GM18873 (cell line): ENCODE measurements at regions not wholly inside any gene's neighbourhood (a gene's known extent, or its start where the extent isn't known, plus 50 kb on each side); places are given as distances from the start of the nearest gene placed in this dataset.
A peak's percentile ranks its signal among the peaks of the same experiment; 100 is the strongest.
"Not testable (repeated sequence)": the region's sequence is repeated elsewhere in the genome, so short reads cannot be mapped to it uniquely, and the experiment has no call there.

Source experiments
- ATAC-seq: cut with Tn5 transposase; IDR thresholded peaks from one replicate; pipeline ENCODE4 v1.9.1; 2021; ENCODE audit warnings: mild to moderate bottlenecking, moderate library complexity, moderate number of reproducible peaks; ENCODE audit not compliant: unreplicated experiment, low FRiP score

DNA sequence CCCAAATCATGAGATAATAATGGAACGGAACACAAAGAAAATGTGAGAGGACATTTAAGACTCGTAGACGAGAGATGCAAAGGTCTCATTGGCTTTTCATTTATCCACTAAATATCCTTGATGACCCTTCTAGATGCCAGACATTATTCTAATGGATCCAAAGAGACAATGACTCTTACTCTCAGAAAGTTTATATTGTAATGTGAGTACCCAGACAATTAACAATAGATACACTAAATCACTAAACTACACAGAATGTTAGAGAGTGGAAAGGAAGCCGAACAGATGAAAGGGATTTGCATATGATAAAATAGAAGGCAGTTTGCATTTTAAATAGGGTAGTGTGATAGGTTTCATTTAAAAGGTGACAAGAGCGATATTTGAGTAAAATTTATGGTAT lies 973.3 kb downstream of the TAF11L14 start:
- ATAC-seq: no peak

DNA sequence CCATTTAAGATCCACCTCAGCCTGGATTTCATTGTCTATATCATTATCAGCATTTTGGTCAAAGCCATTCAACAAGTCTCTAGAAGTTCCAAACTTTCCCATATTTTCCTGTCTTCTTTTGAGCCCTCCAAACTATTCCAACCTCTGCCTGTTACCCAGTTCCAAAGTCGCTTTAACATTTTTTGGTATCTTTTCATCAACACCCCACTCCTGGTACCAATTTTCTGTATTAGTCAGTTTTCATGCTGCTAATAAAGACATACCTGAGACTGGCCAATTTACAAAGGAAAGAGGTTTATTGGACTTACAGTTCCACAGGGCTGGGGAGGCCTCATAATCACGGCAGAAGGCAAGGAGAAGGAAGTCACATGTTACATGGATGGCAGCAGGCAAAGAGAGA lies 982.9 kb downstream of the TAF11L14 start:
- not testable (repeated sequence) for ATAC-seq

DNA sequence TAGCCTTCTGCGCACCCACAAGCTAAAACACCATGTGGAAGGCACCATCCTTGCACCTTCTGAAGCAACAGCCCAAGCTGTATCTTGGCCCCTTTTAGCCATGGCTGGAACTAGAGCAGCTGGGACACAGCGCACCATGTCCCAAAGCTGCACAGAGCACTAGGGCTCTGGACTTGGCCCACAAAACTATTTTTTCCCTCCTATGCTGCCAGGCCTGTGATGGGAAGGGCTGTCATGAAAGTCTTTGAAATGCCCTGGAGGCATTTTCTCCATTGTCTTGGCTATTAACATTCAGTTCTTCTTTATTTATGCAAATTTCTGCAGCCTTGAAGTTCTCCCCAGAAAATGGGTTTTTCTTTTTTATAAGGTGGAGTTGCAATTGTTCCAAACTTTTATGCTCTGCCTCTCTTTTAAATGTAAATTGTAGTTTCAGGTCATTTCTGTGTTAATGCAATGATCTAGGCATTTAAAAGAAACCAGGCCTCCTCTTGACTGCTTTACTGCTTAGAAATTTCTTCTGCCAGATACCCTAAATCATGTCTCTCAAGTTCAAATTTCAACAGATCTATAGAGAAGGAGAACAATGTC lies 996.3 kb downstream of the TAF11L14 start:
- ATAC-seq: no peak

DNA sequence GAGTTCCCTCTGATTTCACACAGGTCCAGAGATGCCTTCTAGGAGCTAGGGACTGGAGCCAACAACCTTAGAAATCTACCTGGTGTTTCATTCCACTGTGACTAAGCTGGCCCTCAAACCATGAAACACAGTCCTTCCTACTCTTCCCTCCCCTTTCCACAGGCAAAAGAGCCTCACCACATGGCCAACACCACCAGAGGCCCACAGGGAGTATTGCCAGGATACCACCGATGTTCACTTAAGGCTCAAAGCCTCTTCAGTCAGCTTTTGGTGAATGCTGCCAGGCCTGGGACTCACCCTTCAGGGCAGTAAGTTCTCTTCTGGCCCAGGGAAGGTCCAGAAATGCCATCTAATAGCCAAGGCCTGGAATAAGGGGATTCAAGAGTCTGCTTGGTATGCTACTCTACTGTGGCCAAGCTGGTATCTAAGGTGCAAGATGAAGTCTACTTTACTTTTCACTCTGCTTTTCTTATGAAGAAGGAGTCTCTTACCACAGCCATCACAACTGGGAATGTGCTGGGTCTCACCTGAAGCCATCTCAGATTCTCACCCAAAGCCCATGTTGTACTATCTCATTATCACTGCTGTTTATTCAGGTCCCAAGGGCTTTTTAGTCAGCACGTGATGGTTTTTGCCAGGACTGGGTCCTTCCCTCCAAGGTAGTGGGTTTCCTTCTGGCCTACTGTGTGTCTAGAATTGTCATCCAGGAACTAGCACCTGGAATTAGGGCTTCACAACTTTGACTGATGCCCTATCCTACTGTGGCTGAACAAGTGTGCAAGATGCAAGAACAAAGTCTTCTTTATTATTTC lies 1018.4 kb downstream of the TAF11L14 start:
- ATAC-seq: no peak

DNA sequence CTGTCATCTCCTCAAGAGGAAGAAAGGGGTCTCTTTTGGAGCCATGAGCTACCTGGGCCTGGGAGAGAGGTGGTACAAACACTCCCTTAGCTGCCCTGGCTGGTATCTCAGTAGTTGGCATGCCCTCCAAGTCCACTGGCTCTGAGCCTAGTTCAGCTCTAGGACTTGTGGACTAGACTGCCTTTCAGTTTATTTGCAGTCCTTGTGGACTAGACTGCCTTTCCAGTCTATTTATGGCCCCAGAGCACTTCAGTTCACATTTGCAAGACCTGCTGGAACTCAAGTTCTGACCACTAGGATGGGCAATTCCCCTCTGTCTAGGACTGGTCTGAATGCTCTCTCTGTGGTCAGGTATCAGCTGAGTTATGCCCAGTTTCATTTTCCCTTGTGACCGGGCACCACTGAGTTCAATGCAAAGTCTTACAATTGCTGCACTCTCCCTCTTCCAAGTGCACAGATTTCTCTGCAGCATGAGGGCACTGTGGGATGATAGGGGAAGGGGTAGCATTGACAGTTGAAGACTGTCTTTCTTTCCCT lies 1019.0 kb downstream of the TAF11L14 start:
- ATAC-seq: peak; percentile 53

DNA sequence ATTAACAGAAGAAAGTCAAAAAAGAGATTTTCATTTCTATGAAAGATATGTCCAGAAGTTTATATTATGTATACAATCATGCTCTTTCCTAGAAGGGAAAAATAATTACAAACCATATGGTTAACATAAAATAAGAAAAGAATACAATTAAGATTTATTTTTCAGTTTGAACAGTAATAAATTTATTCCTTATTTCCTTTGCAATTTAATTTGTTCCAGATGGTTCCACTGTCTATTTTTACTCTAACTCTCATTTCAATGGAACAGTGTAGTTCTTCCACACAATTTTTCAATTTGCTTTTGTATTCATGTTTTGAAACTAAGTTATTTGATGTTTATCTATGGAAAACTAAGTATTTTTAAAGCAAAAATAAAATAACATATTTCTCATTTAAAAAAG lies 1026.3 kb downstream of the TAF11L14 start:
- no peak for ATAC-seq

DNA sequence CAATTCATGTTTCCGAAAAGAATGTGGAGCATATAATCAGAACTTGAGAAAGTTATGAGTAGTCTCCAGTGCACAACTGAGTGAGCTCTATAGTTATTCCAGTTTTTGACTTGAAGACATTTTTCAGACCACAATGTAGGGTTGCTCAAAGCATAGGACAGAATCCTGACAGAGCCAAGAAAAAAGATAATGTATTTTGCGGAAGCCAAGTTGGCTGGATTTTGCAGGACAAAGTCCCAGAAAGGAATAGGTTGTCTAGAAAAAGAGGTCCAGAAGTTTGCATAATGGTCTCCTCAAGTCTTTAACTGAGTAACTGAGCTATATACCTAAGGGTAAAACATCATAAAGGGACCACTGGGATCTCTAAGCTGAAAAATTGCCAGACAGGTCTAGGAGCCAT lies 1028.0 kb downstream of the TAF11L14 start:
- ATAC-seq: no peak

DNA sequence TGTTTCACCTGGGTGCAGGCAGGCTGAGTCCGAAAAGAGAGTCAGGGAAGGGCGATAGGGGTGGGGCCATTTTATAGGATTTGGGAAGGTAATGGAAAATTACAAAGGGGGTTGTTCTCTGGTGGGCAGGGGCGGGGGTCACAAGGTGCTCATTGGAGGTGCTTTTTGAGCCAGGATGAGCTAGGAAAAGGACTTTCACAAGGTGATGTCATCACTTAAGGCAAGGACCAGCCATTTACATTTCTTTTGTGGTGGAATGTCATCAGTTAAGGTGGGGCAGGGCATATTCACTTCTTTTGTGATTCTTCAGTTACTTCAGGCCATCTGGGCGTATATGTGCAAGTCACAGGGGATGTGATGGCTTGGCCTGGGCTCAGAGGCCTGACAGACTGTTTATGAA lies 1040.0 kb downstream of the TAF11L14 start:
- ATAC-seq: not testable (repeated sequence)

DNA sequence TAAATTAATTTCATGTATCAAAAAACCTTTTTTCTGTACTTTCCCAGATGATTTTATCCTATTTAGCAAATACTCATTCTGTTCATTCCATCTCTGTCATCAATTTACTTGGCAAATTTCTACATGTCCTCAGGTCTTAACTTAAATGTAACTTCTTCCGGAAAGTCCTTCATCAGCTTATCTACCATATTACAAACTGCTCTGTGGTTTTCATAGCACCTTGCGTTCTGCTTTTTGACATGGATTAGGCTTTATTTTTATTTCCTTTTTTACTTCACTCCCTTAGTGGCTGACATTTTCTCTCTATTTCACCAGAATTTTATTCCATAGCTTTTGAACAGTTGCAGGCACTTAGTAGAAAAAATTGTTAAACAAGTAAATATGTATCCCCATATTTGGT lies 1040.8 kb downstream of the TAF11L14 start:
- ATAC-seq: no peak

DNA sequence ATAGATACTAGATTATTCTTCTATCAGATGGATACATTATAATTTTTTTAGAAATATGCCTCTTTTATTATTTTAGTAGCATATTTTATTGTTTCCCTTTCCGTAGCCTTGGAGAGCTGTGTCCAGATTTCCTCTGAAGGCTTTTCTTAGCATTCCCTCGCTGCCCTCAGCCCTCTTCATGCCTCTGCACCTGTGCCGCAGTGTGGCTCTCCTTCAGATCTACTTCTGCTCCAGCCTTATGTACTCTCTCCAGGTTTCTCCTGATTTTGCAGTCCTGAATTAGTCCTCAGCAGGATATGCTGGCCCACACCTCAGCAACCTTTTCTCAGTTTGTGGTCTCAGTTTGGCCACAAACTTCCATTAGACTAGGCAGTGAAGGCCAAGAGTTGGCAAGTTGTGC lies 1052.0 kb downstream of the TAF11L14 start:
- ATAC-seq: no peak

DNA sequence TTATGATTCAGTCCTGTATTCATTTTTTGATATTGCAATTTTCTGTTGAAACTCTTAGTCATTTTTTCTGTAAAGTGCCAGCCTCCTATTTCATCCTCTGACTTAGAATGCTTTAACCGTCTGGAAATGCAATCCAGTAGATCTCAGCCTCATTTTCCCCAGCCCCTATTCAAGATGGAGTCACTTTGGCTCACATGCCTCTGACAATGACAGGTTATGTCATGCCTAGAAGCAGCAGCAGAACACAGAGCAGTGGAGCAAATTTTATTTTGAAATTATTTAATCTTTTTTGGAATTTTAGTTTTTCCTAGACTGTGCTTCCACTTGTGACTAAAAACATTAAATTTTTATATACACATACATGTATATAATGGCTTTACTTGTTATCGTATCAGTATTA lies 1053.2 kb downstream of the TAF11L14 start:
- ATAC-seq: no peak

DNA sequence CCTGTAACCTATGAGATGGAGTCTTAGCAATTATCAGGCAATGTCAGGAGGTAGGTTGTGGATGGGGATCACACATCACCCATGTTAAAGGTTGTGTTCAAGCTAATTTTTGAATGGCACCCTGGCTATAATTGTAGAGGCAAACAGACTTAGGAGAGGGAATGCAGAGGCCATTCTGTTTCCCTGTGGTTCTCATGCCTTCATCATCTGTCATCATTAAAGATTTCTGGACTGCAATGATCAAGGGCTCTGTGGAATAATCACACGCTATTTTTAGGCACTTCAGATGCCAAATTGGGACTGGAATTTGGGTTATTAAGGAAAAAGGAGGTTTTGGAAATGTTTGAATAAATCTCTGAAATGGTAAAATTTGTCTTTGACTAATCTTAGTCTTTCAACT lies 1065.4 kb downstream of the TAF11L14 start:
- ATAC-seq: no peak

DNA sequence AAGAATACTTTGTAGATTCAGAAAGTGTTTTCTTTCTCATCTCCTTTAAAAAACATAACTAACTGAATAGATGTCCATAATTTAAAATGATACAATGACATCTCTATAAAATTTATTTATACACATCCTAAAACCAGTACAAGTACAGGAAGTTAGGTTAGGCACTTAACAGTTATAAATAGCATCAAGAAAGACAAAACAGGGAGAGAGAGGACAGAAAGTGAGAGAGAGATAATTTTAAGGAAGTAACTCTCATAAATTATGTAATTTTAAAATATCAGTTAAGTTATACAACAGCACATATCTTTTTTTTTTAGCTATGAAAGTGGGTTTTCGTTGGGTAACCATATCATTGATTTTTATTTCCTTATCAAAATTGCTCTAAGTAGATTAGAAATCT lies 1068.6 kb downstream of the TAF11L14 start:
- no peak for ATAC-seq

DNA sequence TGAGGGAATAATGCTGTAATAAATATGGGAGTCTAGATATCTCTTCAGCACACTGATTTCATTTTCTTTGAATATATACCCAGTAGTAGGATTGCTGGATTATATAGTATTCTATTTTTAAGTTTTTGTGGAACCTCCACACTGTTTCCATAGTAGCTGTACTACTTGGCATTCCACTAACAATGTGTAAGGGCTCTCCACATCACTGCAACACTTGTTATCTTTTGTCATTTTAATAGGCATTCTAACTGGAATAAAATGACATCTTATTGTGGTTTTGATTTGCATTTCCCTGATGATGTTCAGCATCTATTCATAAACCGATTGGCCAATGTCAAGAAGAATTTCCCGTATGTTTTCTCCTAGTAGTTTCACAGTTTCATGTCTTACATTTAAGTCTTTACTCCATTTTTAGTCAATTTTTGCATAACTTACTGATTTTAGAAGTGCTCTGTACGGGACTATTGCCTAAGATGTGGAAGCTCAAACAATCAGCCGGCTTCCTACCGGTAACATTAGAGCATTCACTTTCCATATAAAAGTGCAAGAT lies 1078.8 kb downstream of the TAF11L14 start:
- no peak for ATAC-seq

DNA sequence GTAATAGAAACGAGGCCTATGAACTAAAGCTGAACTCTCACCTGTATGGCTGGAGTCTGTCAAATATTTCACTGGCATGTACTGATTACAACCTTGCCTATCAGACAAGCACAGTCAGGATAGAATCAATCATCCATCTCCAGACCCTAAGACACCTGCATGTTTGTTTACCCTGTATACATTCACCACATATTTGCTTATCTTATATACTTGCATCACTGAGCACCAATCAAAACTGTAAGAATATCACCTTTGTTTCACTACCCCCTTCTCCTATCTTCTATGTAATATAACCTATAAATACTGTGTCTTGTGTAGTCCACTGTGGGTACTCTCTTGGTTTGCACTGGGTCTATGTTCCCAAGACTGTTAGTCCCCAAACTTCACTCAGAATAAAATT lies 1085.7 kb downstream of the TAF11L14 start:
- no peak for ATAC-seq

DNA sequence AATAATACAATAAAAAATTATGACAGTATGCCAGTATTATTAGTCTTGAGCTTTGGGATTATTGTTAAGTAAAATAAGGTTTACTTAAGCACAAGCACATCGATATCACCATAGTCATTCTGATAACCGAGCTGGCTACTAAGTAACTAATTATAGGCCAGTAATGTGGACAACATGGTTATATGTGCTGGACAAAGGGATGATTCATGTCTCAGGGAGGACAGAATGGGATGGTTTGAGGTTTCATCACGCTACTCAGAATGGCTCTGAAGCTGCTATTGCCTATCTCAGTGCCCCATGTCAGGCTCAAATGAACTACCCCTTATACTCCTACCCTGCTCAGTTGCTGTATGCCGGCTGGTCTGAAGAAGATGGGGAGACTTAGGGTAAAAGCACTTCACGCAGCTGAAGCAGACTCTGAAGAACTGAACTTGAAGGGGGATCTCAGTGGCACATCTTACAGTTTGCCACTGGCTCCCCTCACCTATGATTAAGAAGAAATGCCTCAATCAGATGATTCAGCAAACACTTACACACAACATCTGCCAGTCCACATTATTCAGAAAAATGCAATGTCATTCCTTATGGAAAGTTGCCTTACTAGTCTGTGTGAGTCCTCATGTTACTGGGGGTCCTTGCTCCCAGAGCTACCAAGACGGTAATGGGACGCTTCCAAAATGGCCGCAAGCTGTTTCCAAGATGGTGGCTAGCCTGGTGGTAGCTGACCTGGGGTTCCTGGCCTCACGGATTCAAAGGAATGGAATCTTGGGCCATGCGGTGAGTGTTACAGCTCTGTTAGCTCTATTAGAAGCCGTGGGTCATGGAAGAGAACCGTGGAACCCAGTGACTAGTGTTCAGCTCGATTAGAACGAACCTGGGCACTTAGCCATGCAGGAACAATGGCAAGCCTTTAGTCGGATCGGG lies 1098.6 kb downstream of the TAF11L14 start:
- ATAC-seq: no peak

DNA sequence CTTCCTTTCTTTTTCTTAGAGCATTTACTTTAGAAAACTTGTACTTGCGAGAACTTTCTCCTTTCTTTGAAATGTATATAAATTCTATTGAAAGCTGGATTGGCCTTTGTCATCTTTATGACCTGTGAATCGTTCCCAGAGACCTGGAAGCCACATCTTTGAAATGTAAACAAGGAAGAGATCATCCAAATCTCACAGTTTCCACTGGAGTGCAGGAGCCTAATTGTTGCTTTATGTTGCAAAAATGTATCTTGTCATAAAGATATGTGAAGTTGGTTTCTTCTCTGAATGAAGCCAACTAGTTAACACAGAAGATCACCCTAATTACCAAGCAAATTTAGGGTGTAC lies 1101.8 kb downstream of the TAF11L14 start:
- ATAC-seq: no peak

DNA sequence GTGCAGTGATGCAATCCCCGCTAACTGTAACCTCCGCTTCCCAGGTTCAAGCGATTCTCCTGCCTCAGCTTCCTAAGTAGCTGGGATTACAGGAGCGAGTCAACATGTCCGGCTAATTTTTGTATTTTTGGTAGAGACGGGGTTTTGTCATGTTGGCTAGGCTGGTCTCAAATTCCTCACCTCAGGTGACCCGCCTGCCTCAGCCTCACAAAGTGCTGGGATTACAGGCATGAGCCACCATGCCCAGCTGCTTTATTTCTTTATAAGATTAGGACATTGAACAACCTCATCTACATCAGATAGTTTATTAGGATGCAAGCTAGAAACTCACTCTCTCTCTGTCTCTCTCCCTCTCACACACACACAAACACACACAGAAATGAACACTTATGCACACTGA lies 1102.5 kb downstream of the TAF11L14 start:
- ATAC-seq: not testable (repeated sequence)

DNA sequence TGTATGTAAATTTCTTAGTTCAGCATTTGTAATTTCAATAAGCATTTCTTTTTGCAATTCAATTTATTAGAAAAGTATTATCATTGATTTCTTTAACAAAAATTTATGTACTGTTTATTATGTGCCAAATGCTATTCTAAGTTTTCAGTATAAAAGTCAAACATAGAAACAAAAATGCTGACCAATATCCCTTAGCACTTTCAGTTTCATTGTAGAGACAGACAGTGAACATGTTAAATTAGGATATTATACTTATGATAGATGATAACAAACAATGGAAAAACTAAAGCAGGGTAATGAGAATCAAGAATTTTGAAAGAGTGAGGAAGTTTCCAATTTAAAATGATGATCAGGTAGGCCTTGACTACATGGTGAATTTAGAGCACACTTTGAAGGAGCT lies 1106.0 kb downstream of the TAF11L14 start:
- peak; percentile 34 for ATAC-seq

DNA sequence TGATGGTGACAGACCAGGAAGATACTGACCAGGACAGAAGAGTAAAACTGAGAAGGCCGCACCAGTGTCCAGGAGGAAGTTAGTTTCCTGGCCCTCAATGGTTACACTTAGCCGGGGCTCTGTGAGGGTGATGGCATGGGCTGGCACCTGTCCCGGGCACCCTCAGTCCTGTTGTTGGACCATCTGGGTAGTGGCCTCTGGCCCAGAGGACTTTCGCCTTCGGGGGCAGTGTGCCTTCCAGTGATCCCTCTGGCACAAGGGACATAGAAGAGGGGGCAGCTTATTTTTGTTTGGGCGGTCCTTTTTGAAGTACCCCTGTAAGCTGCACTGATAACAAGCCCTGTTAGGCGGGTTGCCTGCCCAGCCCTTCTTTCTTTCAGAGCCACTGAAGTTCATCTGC lies 1108.6 kb downstream of the TAF11L14 start:
- ATAC-seq: no peak

DNA sequence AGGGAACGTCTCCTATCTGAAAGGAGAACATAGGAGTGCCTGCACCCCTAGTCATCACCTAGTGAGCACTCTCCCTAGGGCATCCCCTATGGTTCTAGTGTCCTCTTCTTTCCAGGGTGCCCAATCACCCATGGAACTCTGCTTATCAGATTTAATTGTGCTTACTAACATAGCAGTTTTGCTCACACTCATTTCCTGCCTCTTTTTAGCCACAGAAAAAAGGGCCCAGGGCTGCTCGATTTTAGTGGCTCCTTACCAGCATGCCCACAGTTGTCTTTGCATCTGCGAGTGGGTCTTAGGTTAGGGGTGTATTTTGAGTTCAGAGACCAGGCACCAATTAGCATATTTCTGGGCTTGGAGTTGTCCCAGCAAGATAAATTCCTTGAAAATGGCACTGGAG lies 1110.2 kb downstream of the TAF11L14 start:
- no peak for ATAC-seq
